ENCODE measurements at regions not wholly inside any gene's neighbourhood (a gene's known extent, or its start where the extent isn't known, plus 50 kb on each side); places are given as distances from the start of the nearest gene placed in this dataset.
A peak's percentile ranks its signal among the peaks of the same experiment; 100 is the strongest.
"Not testable (repeated sequence)": the region's sequence is repeated elsewhere in the genome, so short reads cannot be mapped to it uniquely, and the experiment has no call there.

- H3K18ac ChIP-seq (ENCODE audit: low read depth in 1 of 2, low read length in 2 of 2); H2BK12ac ChIP-seq (ENCODE audit: low read length in 2 of 2); H3K36me3 ChIP-seq (ENCODE audit: control insufficient read depth in 1 of 2, insufficient read depth in 2 of 2, low read depth in 1 of 2, low read length in 2 of 2); H4K8ac ChIP-seq (ENCODE audit: low read length); H3K4ac ChIP-seq (ENCODE audit: low read depth in 1 of 2, low read length in 2 of 2); H3K4me1 ChIP-seq (ENCODE audit: control insufficient read depth, insufficient read depth, low read depth, low read length); H2BK120ac ChIP-seq (ENCODE audit: low read depth, low read length); H3K27me3 ChIP-seq (ENCODE audit: control insufficient read depth in 1 of 2, insufficient read depth in 1 of 2, low read length in 2 of 2); DNase-seq; H2AFZ ChIP-seq (ENCODE audit: low read depth, low read length); H3K27ac ChIP-seq (ENCODE audit: low read length, poor library complexity, severe bottlenecking); H3K79me1 ChIP-seq (replicated peaks; ENCODE audit: low read length, poor library complexity, severe bottlenecking); H3K9ac ChIP-seq (ENCODE audit: low read length); H3K23ac ChIP-seq (ENCODE audit: low read length in 2 of 2); H3K4me3 ChIP-seq (ENCODE audit: insufficient read depth in 1 of 2, low read depth in 1 of 2, low read length in 2 of 2); H4K91ac ChIP-seq (ENCODE audit: low read length); H3K4me2 ChIP-seq (ENCODE audit: low read length, poor library complexity, severe bottlenecking); H2BK15ac ChIP-seq (ENCODE audit: low read depth, poor library complexity, severe bottlenecking); H3K14ac ChIP-seq (ENCODE audit: low read length in 2 of 2); H3K9me3 ChIP-seq (ENCODE audit: control insufficient read depth, low read length); H2BK5ac ChIP-seq (ENCODE audit: low read depth, low read length, poor library complexity, severe bottlenecking); H2AK5ac ChIP-seq (ENCODE audit: low read length, severe bottlenecking): not testable (repeated sequence)
- 95% methylated on average over 6 of the region's 6 CpGs for WGBS
Observed at GRCh38 chr3:55249156-55249555, 237.9 kb downstream of the WNT5A start.

- Histone ChIP-seq H2BK12ac (ENCODE audit: low read length in 2 of 2) (no peak overlapping the region), H2AK5ac (ENCODE audit: low read length, severe bottlenecking) (no peak overlapping the region), H2BK120ac (ENCODE audit: low read depth, low read length) (no peak overlapping the region), H3K36me3 (ENCODE audit: control insufficient read depth in 1 of 2, insufficient read depth in 2 of 2, low read depth in 1 of 2, low read length in 2 of 2) (no peaks in the 10 kb centered on the region), H3K9me3 (ENCODE audit: control insufficient read depth, low read length) (no peaks in the 10 kb centered on the region), H3K79me1 (replicated peaks; ENCODE audit: low read length, poor library complexity, severe bottlenecking) (no peaks in the 10 kb centered on the region), H4K91ac (ENCODE audit: low read length) (no peak overlapping the region), H3K18ac (ENCODE audit: low read depth in 1 of 2, low read length in 2 of 2) (no peak overlapping the region), H3K27ac (ENCODE audit: low read length, poor library complexity, severe bottlenecking) (no peak overlapping the region), H3K23ac (ENCODE audit: low read length in 2 of 2) (no peak overlapping the region), H3K4me1 (ENCODE audit: control insufficient read depth, insufficient read depth, low read depth, low read length) (no peaks in the 10 kb centered on the region), H2AFZ (ENCODE audit: low read depth, low read length) (no peak overlapping the region), H2BK5ac (ENCODE audit: low read depth, low read length, poor library complexity, severe bottlenecking) (no peak overlapping the region), H3K4me2 (ENCODE audit: low read length, poor library complexity, severe bottlenecking) (no peak overlapping the region), H4K8ac (ENCODE audit: low read length) (no peak overlapping the region), H3K4me3 (ENCODE audit: insufficient read depth in 1 of 2, low read depth in 1 of 2, low read length in 2 of 2) (no peak overlapping the region), H2BK15ac (ENCODE audit: low read depth, poor library complexity, severe bottlenecking) (no peak overlapping the region), H3K14ac (ENCODE audit: low read length in 2 of 2) (no peak overlapping the region), H3K9ac (ENCODE audit: low read length) (no peak overlapping the region), H3K4ac (ENCODE audit: low read depth in 1 of 2, low read length in 2 of 2) (no peak overlapping the region), H3K27me3 (ENCODE audit: control insufficient read depth in 1 of 2, insufficient read depth in 1 of 2, low read length in 2 of 2) (no peaks in the 10 kb centered on the region)
- DNase-seq, result no peak
- 58% methylated on average over 3 of the region's 3 CpGs for WGBS
Observed at GRCh38 chr3:55247666-55248065, 239.4 kb downstream of the WNT5A start.

GRCh38 chr3:55246033-55246432 lies 241.1 kb downstream of the WNT5A start:
- H2BK120ac ChIP-seq (ENCODE audit: low read depth, low read length), result no peak overlapping the region
- peak overlapping the region in 1 of 2 experiments; percentile 70 for H3K4me3 ChIP-seq (ENCODE audit: insufficient read depth in 1 of 2, low read depth in 1 of 2, low read length in 2 of 2)
- no peak overlapping the region for H2BK15ac ChIP-seq (ENCODE audit: low read depth, poor library complexity, severe bottlenecking)
- no peaks in the 10 kb centered on the region for H3K36me3 ChIP-seq (ENCODE audit: control insufficient read depth in 1 of 2, insufficient read depth in 2 of 2, low read depth in 1 of 2, low read length in 2 of 2)
- no peak overlapping the region for H2AK5ac ChIP-seq (ENCODE audit: low read length, severe bottlenecking)
- no peaks in the 10 kb centered on the region for H3K4me1 ChIP-seq (ENCODE audit: control insufficient read depth, insufficient read depth, low read depth, low read length)
- no peak overlapping the region for H4K8ac ChIP-seq (ENCODE audit: low read length)
- DNase-seq, result no peak
- no peak overlapping the region for H3K27ac ChIP-seq (ENCODE audit: low read length, poor library complexity, severe bottlenecking)
- no peak overlapping the region for H4K91ac ChIP-seq (ENCODE audit: low read length)
- WGBS, result 92% methylated on average over 2 of the region's 5 CpGs
- no peaks in the 10 kb centered on the region for H3K27me3 ChIP-seq (ENCODE audit: control insufficient read depth in 1 of 2, insufficient read depth in 1 of 2, low read length in 2 of 2)
- no peak overlapping the region for H2AFZ ChIP-seq (ENCODE audit: low read depth, low read length)
- peak overlapping the region; percentile 70 for H3K9ac ChIP-seq (ENCODE audit: low read length)
- no peak overlapping the region for H3K4ac ChIP-seq (ENCODE audit: low read depth in 1 of 2, low read length in 2 of 2)
- no peak overlapping the region for H3K4me2 ChIP-seq (ENCODE audit: low read length, poor library complexity, severe bottlenecking)
- H3K79me1 ChIP-seq (replicated peaks; ENCODE audit: low read length, poor library complexity, severe bottlenecking), result no peaks in the 10 kb centered on the region
- no peak overlapping the region for H2BK12ac ChIP-seq (ENCODE audit: low read length in 2 of 2)
- H3K18ac ChIP-seq (ENCODE audit: low read depth in 1 of 2, low read length in 2 of 2), result no peak overlapping the region
- H2BK5ac ChIP-seq (ENCODE audit: low read depth, low read length, poor library complexity, severe bottlenecking), result no peak overlapping the region
- H3K23ac ChIP-seq (ENCODE audit: low read length in 2 of 2), result no peak overlapping the region
- no peaks in the 10 kb centered on the region for H3K9me3 ChIP-seq (ENCODE audit: control insufficient read depth, low read length)
- no peak overlapping the region for H3K14ac ChIP-seq (ENCODE audit: low read length in 2 of 2)

- Histone ChIP-seq H2AK5ac (ENCODE audit: low read length, severe bottlenecking) (no peak overlapping the region), H3K14ac (ENCODE audit: low read length in 2 of 2) (no peak overlapping the region), H3K4me3 (ENCODE audit: insufficient read depth in 1 of 2, low read depth in 1 of 2, low read length in 2 of 2) (peak overlapping the region in 1 of 2 experiments; percentile 70), H2BK120ac (ENCODE audit: low read depth, low read length) (no peak overlapping the region), H3K27me3 (ENCODE audit: control insufficient read depth in 1 of 2, insufficient read depth in 1 of 2, low read length in 2 of 2) (no peaks in the 10 kb centered on the region), H2BK5ac (ENCODE audit: low read depth, low read length, poor library complexity, severe bottlenecking) (no peak overlapping the region), H2AFZ (ENCODE audit: low read depth, low read length) (no peak overlapping the region), H3K36me3 (ENCODE audit: control insufficient read depth in 1 of 2, insufficient read depth in 2 of 2, low read depth in 1 of 2, low read length in 2 of 2) (no peaks in the 10 kb centered on the region), H3K18ac (ENCODE audit: low read depth in 1 of 2, low read length in 2 of 2) (no peak overlapping the region), H3K79me1 (replicated peaks; ENCODE audit: low read length, poor library complexity, severe bottlenecking) (no peaks in the 10 kb centered on the region), H3K9me3 (ENCODE audit: control insufficient read depth, low read length) (no peaks in the 10 kb centered on the region), H3K4me1 (ENCODE audit: control insufficient read depth, insufficient read depth, low read depth, low read length) (no peaks in the 10 kb centered on the region), H3K23ac (ENCODE audit: low read length in 2 of 2) (no peak overlapping the region), H3K27ac (ENCODE audit: low read length, poor library complexity, severe bottlenecking) (no peak overlapping the region), H2BK15ac (ENCODE audit: low read depth, poor library complexity, severe bottlenecking) (no peak overlapping the region), H3K4me2 (ENCODE audit: low read length, poor library complexity, severe bottlenecking) (no peak overlapping the region), H4K8ac (ENCODE audit: low read length) (no peak overlapping the region), H2BK12ac (ENCODE audit: low read length in 2 of 2) (peak overlapping the region in 1 of 2 experiments; percentile 11), H3K4ac (ENCODE audit: low read depth in 1 of 2, low read length in 2 of 2) (peak overlapping the region in 1 of 2 experiments; percentile 7), H4K91ac (ENCODE audit: low read length) (no peak overlapping the region), H3K9ac (ENCODE audit: low read length) (peak overlapping the region; percentile 70)
- DNase-seq, result no peak
- WGBS, result 87% methylated on average over 1 of the region's 2 CpGs
Observed at GRCh38 chr3:55245351-55245750, 241.8 kb downstream of the WNT5A start.

Measured in mesenchymal stem cell (in vitro differentiated cells and primary cell).